Hepatocyte (in vitro differentiated cells): ENCODE measurements at regions not wholly inside any gene's neighbourhood (a gene's known extent, or its start where the extent isn't known, plus 50 kb on each side); places are given as distances from the start of the nearest gene placed in this dataset.

Experiments used
- EZH2 ChIP-seq: fragments of 200-600 bp; sonication (generic); IDR thresholded peaks from 2 replicates; pipeline ENCODE4 v1.6.1; 2016; ENCODE audit warnings: antibody characterized with exemption, mild to moderate bottlenecking, borderline replicate concordance
- TF ChIP-seq, protein P1 (sequence below): fragments of 200-600 bp; sonication (generic); IDR thresholded peaks from 2 replicates; pipeline ENCODE4 v1.5.1; 2016; ENCODE audit warnings: antibody characterized with exemption, mild to moderate bottlenecking; ENCODE audit not compliant: poor library complexity

GRCh38 chr16:6146356-6146755, 1048.8 kb upstream of the EEF2KMT start:
- TF ChIP-seq, protein P1, sequence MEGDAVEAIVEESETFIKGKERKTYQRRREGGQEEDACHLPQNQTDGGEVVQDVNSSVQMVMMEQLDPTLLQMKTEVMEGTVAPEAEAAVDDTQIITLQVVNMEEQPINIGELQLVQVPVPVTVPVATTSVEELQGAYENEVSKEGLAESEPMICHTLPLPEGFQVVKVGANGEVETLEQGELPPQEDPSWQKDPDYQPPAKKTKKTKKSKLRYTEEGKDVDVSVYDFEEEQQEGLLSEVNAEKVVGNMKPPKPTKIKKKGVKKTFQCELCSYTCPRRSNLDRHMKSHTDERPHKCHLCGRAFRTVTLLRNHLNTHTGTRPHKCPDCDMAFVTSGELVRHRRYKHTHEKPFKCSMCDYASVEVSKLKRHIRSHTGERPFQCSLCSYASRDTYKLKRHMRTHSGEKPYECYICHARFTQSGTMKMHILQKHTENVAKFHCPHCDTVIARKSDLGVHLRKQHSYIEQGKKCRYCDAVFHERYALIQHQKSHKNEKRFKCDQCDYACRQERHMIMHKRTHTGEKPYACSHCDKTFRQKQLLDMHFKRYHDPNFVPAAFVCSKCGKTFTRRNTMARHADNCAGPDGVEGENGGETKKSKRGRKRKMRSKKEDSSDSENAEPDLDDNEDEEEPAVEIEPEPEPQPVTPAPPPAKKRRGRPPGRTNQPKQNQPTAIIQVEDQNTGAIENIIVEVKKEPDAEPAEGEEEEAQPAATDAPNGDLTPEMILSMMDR = no peak
- TF ChIP-seq EZH2 = no peak
